Uterus (tissue), 2 donors: ENCODE measurements at regions not wholly inside any gene's neighbourhood (a gene's known extent, or its start where the extent isn't known, plus 50 kb on each side); places are given as distances from the start of the nearest gene placed in this dataset.

Experiments
- POLR2A ChIP-seq, 2 donors: fragments of 450-650 bp; IDR thresholded peaks; one replicate each; pipeline ENCODE4 v1.6.1; 2016; ENCODE audit warnings: antibody characterized with exemption in 2 of 2, mild to moderate bottlenecking in 1 of 2, moderate library complexity in 1 of 2
- TF ChIP-seq, protein P1 (sequence below), 4 experiments: fragments of 200-600 bp in 2 of 4; fragments of 450-650 bp in 2 of 4; sonication (generic) in 2 of 4; IDR thresholded peaks; one replicate each; pipeline ENCODE4 v1.5.1; 2016 to 2019; ENCODE audit warnings: antibody characterized with exemption in 4 of 4, mild to moderate bottlenecking in 2 of 4, moderate library complexity in 1 of 4

DNA sequence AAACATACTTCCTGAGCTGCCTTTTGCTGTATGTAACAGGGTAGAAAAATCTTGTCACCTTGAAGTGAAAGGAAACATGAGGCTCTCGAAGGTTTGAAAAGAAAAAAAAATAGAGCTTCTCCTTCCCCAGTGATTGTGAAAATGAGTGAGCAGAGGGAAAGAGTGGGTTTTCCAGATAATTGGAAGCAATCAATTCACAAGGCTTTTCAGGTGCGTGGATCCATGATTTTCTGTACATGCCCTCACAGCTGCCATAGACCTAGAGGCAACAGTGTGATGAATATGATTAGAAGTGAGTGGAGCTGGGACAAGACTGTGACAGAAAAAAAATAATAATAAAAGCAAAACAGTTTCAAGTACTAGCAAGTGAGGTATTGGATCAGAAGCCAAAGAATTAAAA, 1422.5 kb upstream of the CDH6 start:
- no peak for TF ChIP-seq POLR2A (IDR thresholded peaks at IDR 0.05)
- TF ChIP-seq, protein P1, sequence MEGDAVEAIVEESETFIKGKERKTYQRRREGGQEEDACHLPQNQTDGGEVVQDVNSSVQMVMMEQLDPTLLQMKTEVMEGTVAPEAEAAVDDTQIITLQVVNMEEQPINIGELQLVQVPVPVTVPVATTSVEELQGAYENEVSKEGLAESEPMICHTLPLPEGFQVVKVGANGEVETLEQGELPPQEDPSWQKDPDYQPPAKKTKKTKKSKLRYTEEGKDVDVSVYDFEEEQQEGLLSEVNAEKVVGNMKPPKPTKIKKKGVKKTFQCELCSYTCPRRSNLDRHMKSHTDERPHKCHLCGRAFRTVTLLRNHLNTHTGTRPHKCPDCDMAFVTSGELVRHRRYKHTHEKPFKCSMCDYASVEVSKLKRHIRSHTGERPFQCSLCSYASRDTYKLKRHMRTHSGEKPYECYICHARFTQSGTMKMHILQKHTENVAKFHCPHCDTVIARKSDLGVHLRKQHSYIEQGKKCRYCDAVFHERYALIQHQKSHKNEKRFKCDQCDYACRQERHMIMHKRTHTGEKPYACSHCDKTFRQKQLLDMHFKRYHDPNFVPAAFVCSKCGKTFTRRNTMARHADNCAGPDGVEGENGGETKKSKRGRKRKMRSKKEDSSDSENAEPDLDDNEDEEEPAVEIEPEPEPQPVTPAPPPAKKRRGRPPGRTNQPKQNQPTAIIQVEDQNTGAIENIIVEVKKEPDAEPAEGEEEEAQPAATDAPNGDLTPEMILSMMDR (IDR thresholded peaks at IDR 0.05): no peak
